K562 (cell line): ENCODE measurements at regions not wholly inside any gene's neighbourhood (a gene's known extent, or its start where the extent isn't known, plus 50 kb on each side); places are given as distances from the start of the nearest gene placed in this dataset.

ENCODE experiments used
- ATAC-seq: fragments of 200-7000 bp; cut with Tn5 transposase; 3 replicates; pipeline ENCODE4 v1.9.1; 2020; ENCODE audit warnings: moderate library complexity
- BruUV-seq: library from RNA; stranded (reverse); fragments of 400-500 nt; replicated peaks from 2 replicates; lab custom pipeline; 2021; lab: Mats Ljungman, UMichigan
- CTCF ChIA-PET: fragments of 300-600 bp; formaldehyde crosslinking; extraction: SDS; loops from one replicate; lab custom pipeline; 2021; ENCODE audit warnings: low intra/inter-chr PET ratio; lab: Yijun Ruan, JAX
- POLR2A ChIA-PET: fragments of 300-600, 350-650 bp; sonication (Branson Sonifier 250); formaldehyde crosslinking; extraction: SDS; loops from one replicate; lab custom pipeline; 2021; ENCODE audit warnings: antibody characterized with exemption, inconsistent platforms; lab: Yijun Ruan, JAX
- DNase-seq, 4 experiments: peaks; one replicate each; pipeline versions ENCODE4 v3.0.0 to v3.0.0-alpha.2; 2011 to 2018; ENCODE audit warnings: low spot score in 3 of 4, mixed read lengths in 3 of 4; ENCODE audit errors: extremely low read depth in 1 of 4
- FAIRE-seq: peaks from 2 replicates; lab custom pipeline; 2011; peaks lifted over from hg19 to GRCh38; lab: Jason Lieb, UNC
- H2AFZ ChIP-seq: 2 replicates; pipeline ENCODE4 v1.6.0; 2011; ENCODE audit warnings: low read depth, low read length, control low read depth, inconsistent platforms
- H3K27ac ChIP-seq: fragments of 200-600 bp; 3 replicates; pipeline ENCODE4 v1.8.0; 2011; ENCODE audit warnings: low read depth, mild to moderate bottlenecking, control low read depth, inconsistent platforms, low read length, moderate library complexity, mixed read lengths; ENCODE audit errors: extremely low read depth
- H3K27me3 ChIP-seq, 2 experiments: fragments of 300-600 bp in 1 of 2; 2 replicates in 1 of 2; 3 replicates in 1 of 2; pipeline versions ENCODE4 v1.6.0 to v1.8.0; 2011; ENCODE audit warnings: inconsistent platforms in 2 of 2, low read length in 2 of 2, mild to moderate bottlenecking in 1 of 2, mixed read lengths in 1 of 2, moderate library complexity in 1 of 2; ENCODE audit not compliant: control insufficient read depth in 2 of 2, insufficient read depth in 2 of 2
- H3K36me3 ChIP-seq: fragments of 300-600 bp; 3 replicates; pipeline ENCODE4 v1.8.0; 2011; ENCODE audit warnings: mild to moderate bottlenecking, low read length, inconsistent platforms; ENCODE audit not compliant: control insufficient read depth, insufficient read depth
- H3K4me1 ChIP-seq, 2 experiments: fragments of 200-600 bp in 1 of 2; replicated peaks in 1 of 2; 2 replicates in 1 of 2; 3 replicates in 1 of 2; pipeline versions ENCODE4 v1.5.1 to v1.8.0; 2011; ENCODE audit warnings: inconsistent platforms in 2 of 2, low read length in 2 of 2, mild to moderate bottlenecking in 1 of 2, mixed read lengths in 1 of 2, moderate library complexity in 1 of 2; ENCODE audit not compliant: control insufficient read depth in 2 of 2, insufficient read depth in 2 of 2
- H3K4me2 ChIP-seq: 2 replicates; pipeline ENCODE4 v1.6.1; 2011; ENCODE audit warnings: low read length, control low read depth, inconsistent platforms, mixed read lengths; ENCODE audit not compliant: insufficient read depth
- H3K4me3 ChIP-seq: fragments of 200-600 bp; sonication (generic), shearing (Covaris generic); 2 replicates; pipeline ENCODE4 v1.5.1; 2016; ENCODE audit warnings: control low read depth, inconsistent platforms
- H3K79me2 ChIP-seq: fragments of 200-600 bp; 3 replicates; pipeline ENCODE4 v1.8.0; 2011; ENCODE audit warnings: low read length, inconsistent platforms; ENCODE audit not compliant: control insufficient read depth, insufficient read depth
- H3K9ac ChIP-seq, 2 experiments: 2 replicates each; pipeline versions ENCODE4 v1.6.0 to v1.6.1; 2011; ENCODE audit warnings: low read depth in 2 of 2, low read length in 2 of 2, control low read depth in 1 of 2, inconsistent platforms in 1 of 2, mild to moderate bottlenecking in 1 of 2, mixed read lengths in 1 of 2; ENCODE audit not compliant: insufficient read depth in 1 of 2
- H3K9me1 ChIP-seq: one replicate; pipeline ENCODE4 v1.6.0; 2011; ENCODE audit warnings: inconsistent platforms, mild to moderate bottlenecking, low read length, moderate library complexity; ENCODE audit not compliant: control insufficient read depth, insufficient read depth
- H3K9me3 ChIP-seq: replicated peaks from 2 replicates; pipeline ENCODE4 v1.5.1; 2011; ENCODE audit warnings: low read depth, low read length, inconsistent platforms; ENCODE audit not compliant: control insufficient read depth, insufficient read depth
- H4K20me1 ChIP-seq: replicated peaks from 2 replicates; pipeline ENCODE4 v1.6.1; 2011; ENCODE audit warnings: low read length, inconsistent platforms, mixed read lengths; ENCODE audit not compliant: control insufficient read depth, insufficient read depth
- ARID2 ChIP-seq: fragments of 450-650 bp; IDR thresholded peaks from 2 replicates; pipeline ENCODE4 v1.6.1; 2017; ENCODE audit warnings: antibody characterized with exemption, mild to moderate bottlenecking
- C11orf30 ChIP-seq: fragments of 450-650 bp; IDR thresholded peaks from 2 replicates; pipeline ENCODE4 v1.6.1; 2016; ENCODE audit warnings: low read depth, mild to moderate bottlenecking
- FOXP4 ChIP-seq: sonication (generic); formaldehyde crosslinking; IDR thresholded peaks from 2 replicates; pipeline ENCODE4 v1.8.0; 2022; ENCODE audit warnings: mild to moderate bottlenecking, missing genetic modification reagents, borderline replicate concordance
- HMGN3 ChIP-seq: IDR thresholded peaks from 2 replicates; pipeline ENCODE4 v1.6.1; 2011; ENCODE audit warnings: borderline replicate concordance, low read depth, mild to moderate bottlenecking, mixed read lengths, low read length; ENCODE audit not compliant: insufficient read length; ENCODE audit errors: extremely low read depth
- NFE2 ChIP-seq: IDR thresholded peaks from 2 replicates; pipeline ENCODE4 v1.6.1; 2014; ENCODE audit warnings: antibody characterized with exemption, low read depth
- SETDB1 ChIP-seq: IDR thresholded peaks from one replicate; pipeline ENCODE4 v1.6.1; 2012; ENCODE audit warnings: low read length, control low read depth, inconsistent platforms
- SMARCE1 ChIP-seq: fragments of 450-650 bp; IDR thresholded peaks from 2 replicates; pipeline ENCODE4 v1.7.1; 2016; ENCODE audit warnings: mild to moderate bottlenecking
- SNRNP70 ChIP-seq: fragments of 200-400 bp; formaldehyde crosslinking; optimal IDR thresholded peaks from 2 replicates; pipeline ENCODE3; 2017; ENCODE audit warnings: low read depth, low read length
- SREBF2 ChIP-seq: sonication (generic); formaldehyde crosslinking; IDR thresholded peaks from 2 replicates; pipeline ENCODE4 v1.4.0; 2020; ENCODE audit warnings: mild to moderate bottlenecking, missing genetic modification reagents
- TEAD2 ChIP-seq: fragments of 450-650 bp; IDR thresholded peaks from 2 replicates; pipeline ENCODE4 v1.6.1; 2016; ENCODE audit warnings: missing genetic modification characterization, control low read depth, missing compliant biosample characterization
- TSHZ1 ChIP-seq: fragments of 250-450 bp; sonication (Bioruptor Pico); IDR thresholded peaks from 2 replicates; pipeline ENCODE4 v1.4.0; 2020; ENCODE audit warnings: mild to moderate bottlenecking, moderate library complexity
- ZNF121 ChIP-seq: sonication (generic); formaldehyde crosslinking; conservative IDR thresholded peaks from 2 replicates; pipeline ENCODE4 v1.8.0; 2022; ENCODE audit warnings: missing genetic modification reagents
- ZNF76 ChIP-seq: fragments of 250-450 bp; sonication (Bioruptor Pico); IDR thresholded peaks from 2 replicates; pipeline ENCODE4 v1.4.0; 2020; ENCODE audit warnings: mild to moderate bottlenecking, moderate library complexity, borderline replicate concordance
- WGBS: fragments of 100-300 bp; shearing (Covaris generic); methylation state at CpG from one replicate; pipeline ENCODE4 v1.1.6; 2016; ENCODE audit warnings: low coverage, mixed read lengths; ENCODE audit not compliant: insufficient coverage; ENCODE audit errors: missing lambda C conversion rate; 5-methylcytosine and 5-hydroxymethylcytosine counted together
- in situ Hi-C: fragments of 300-500 bp; cut with MboI; formaldehyde crosslinking; loops from 4 replicates; pipeline ENCODE4 v1.15.0; 2018; ENCODE audit warnings: inconsistent platforms, mixed read lengths
- intact Hi-C: fragments of 100-400 bp; cut with micrococcal nuclease; formaldehyde crosslinking; loops from 2 replicates; pipeline ENCODE4 v1.14.2; 2022
- TF ChIP-seq, protein P1 (sequence below): fragments of 450-650 bp; formaldehyde crosslinking; IDR thresholded peaks from 2 replicates; pipeline ENCODE4 v1.4.0; 2020; ENCODE audit warnings: mild to moderate bottlenecking, moderate library complexity
- TF ChIP-seq, protein P2 (sequence below): fragments of 450-650 bp; formaldehyde crosslinking; IDR thresholded peaks from 2 replicates; pipeline ENCODE4 v1.4.0; 2020; ENCODE audit warnings: mild to moderate bottlenecking, moderate library complexity

- TF ChIP-seq SNRNP70: no peak
- no peak for TF ChIP-seq SETDB1
- no peak for TF ChIP-seq TSHZ1
- no peak for TF ChIP-seq FOXP4
Measured at GRCh38 chr10:126844406-126844805, 60.8 kb upstream of the DOCK1 start (continued).

- Histone ChIP-seq H3K4me1 (no peaks in the 10 kb centered on the region), H3K9me1 (no peaks in the 10 kb centered on the region), H3K9ac (no peak overlapping the region), H3K27ac (no peak overlapping the region), H3K4me3 (no peak overlapping the region), H3K9me3 (no peaks in the 10 kb centered on the region), H3K79me2 (no peaks in the 10 kb centered on the region), H3K27me3 (no peaks in the 10 kb centered on the region), H3K36me3 (no peaks in the 10 kb centered on the region), H4K20me1 (no peaks in the 10 kb centered on the region), H2AFZ (no peak overlapping the region), H3K4me2 (no peak overlapping the region)
- in situ Hi-C loops: no loop called here
- no peak for DNase-seq
- FAIRE-seq: no peak
- WGBS: 0% methylated on average over 4 of the region's 9 CpGs
- no peak for ATAC-seq
- CTCF ChIA-PET: no interaction called here
- BruUV-seq: no TSS peak
- POLR2A ChIA-PET: interaction anchor here (0.6 kb wide), 1 partner anchor 1798 kb away, joined by 4 read pairs; no protein-coding TSS in a partner anchor
- intact Hi-C loops: no loop called here
- no peak for TF ChIP-seq SMARCE1
- TF ChIP-seq, protein P1, sequence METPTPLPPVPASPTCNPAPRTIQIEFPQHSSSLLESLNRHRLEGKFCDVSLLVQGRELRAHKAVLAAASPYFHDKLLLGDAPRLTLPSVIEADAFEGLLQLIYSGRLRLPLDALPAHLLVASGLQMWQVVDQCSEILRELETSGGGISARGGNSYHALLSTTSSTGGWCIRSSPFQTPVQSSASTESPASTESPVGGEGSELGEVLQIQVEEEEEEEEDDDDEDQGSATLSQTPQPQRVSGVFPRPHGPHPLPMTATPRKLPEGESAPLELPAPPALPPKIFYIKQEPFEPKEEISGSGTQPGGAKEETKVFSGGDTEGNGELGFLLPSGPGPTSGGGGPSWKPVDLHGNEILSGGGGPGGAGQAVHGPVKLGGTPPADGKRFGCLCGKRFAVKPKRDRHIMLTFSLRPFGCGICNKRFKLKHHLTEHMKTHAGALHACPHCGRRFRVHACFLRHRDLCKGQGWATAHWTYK: no peak
- TF ChIP-seq ARID2: no peak
- no peak for TF ChIP-seq SREBF2 (CRISPR knock-in tag)
- TF ChIP-seq, protein P2, sequence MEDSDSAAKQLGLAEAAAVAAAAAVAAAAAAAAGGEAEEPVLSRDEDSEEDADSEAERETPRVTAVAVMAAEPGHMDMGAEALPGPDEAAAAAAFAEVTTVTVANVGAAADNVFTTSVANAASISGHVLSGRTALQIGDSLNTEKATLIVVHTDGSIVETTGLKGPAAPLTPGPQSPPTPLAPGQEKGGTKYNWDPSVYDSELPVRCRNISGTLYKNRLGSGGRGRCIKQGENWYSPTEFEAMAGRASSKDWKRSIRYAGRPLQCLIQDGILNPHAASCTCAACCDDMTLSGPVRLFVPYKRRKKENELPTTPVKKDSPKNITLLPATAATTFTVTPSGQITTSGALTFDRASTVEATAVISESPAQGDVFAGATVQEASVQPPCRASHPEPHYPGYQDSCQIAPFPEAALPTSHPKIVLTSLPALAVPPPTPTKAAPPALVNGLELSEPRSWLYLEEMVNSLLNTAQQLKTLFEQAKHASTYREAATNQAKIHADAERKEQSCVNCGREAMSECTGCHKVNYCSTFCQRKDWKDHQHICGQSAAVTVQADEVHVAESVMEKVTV (CRISPR knock-in tag): no peak
- TF ChIP-seq ZNF76 (CRISPR knock-in tag): no peak
- TF ChIP-seq HMGN3: no peak
- no peak for TF ChIP-seq ZNF121 (CRISPR knock-in tag)
- TF ChIP-seq NFE2: no peak
- no peak for TF ChIP-seq C11orf30
- no peak for TF ChIP-seq TEAD2 (tag)
Measured at GRCh38 chr10:126846469-126846868, 58.8 kb upstream of the DOCK1 start.
